COR-L47 (cell line): ENCODE measurements at regions not wholly inside any gene's neighbourhood (a gene's known extent, or its start where the extent isn't known, plus 50 kb on each side); places are given as distances from the start of the nearest gene placed in this dataset.

ENCODE experiments used
- DNase-seq: peaks from one replicate; lab custom pipeline; 2025; lab: John Stamatoyannopoulos, UW

- DNase-seq: no peak
These were observed 304.9 kb upstream of the TCF21 start for GRCh38 chr6:133583907-133584427.

- no peak for DNase-seq
These were observed 304.1 kb upstream of the TCF21 start for GRCh38 chr6:133584823-133585222.

- no peak for DNase-seq
These were observed 302.9 kb upstream of the TCF21 start for GRCh38 chr6:133585978-133586377.

GRCh38 chr6:133587546-133588160 lies 301.3 kb upstream of the TCF21 start:
- no peak for DNase-seq

- no peak for DNase-seq
These were observed 298.7 kb upstream of the TCF21 start for GRCh38 chr6:133590196-133590595.

GRCh38 chr6:133590814-133591213 lies 298.1 kb upstream of the TCF21 start:
- no peak for DNase-seq

GRCh38 chr6:133591275-133591674 lies 297.6 kb upstream of the TCF21 start:
- no peak for DNase-seq

- DNase-seq: no peak
These were observed 294.2 kb upstream of the TCF21 start for GRCh38 chr6:133594652-133595110.

- no peak for DNase-seq
These were observed 293.7 kb upstream of the TCF21 start for GRCh38 chr6:133595111-133595761.

- DNase-seq: no peak
These were observed 282.1 kb upstream of the TCF21 start for GRCh38 chr6:133606852-133607251.

GRCh38 chr6:133608620-133609019 lies 280.3 kb upstream of the TCF21 start:
- no peak for DNase-seq

- DNase-seq: no peak
These were observed 279.3 kb upstream of the TCF21 start for GRCh38 chr6:133609415-133610226.

GRCh38 chr6:133610227-133610840 lies 278.6 kb upstream of the TCF21 start:
- no peak for DNase-seq

GRCh38 chr6:133610971-133611370 lies 277.9 kb upstream of the TCF21 start:
- DNase-seq: no peak

GRCh38 chr6:133612459-133612858 lies 276.5 kb upstream of the TCF21 start:
- no peak for DNase-seq

GRCh38 chr6:133613211-133613610 lies 275.7 kb upstream of the TCF21 start:
- DNase-seq: no peak

GRCh38 chr6:133621751-133622150 lies 267.2 kb upstream of the TCF21 start:
- no peak for DNase-seq

GRCh38 chr6:133623065-133623464 lies 265.8 kb upstream of the TCF21 start:
- DNase-seq: no peak

- DNase-seq: no peak
These were observed 265.3 kb upstream of the TCF21 start for GRCh38 chr6:133623621-133624020.

- no peak for DNase-seq
These were observed 262.7 kb upstream of the TCF21 start for GRCh38 chr6:133626096-133626666.

- DNase-seq: no peak
These were observed 258.9 kb upstream of the TCF21 start for GRCh38 chr6:133629970-133630369.

GRCh38 chr6:133630651-133631050 lies 258.3 kb upstream of the TCF21 start:
- no peak for DNase-seq
